AG04450 (cell line): ENCODE measurements at regions not wholly inside any gene's neighbourhood (a gene's known extent, or its start where the extent isn't known, plus 50 kb on each side); places are given as distances from the start of the nearest gene placed in this dataset.

Experiments
- CTCF ChIA-PET: fragments of 300-600, 350-600 bp; formaldehyde crosslinking; extraction: SDS; loops from one replicate; lab custom pipeline; 2022; ENCODE audit warnings: antibody characterized with exemption, inconsistent platforms; lab: Charles Lee
- POLR2A ChIA-PET: fragments of 350-600 bp; formaldehyde crosslinking; extraction: SDS; loops from one replicate; lab custom pipeline; 2021; ENCODE audit warnings: antibody characterized with exemption, inconsistent platforms; lab: Yijun Ruan, JAX
- DNase-seq: peaks from one replicate; pipeline ENCODE4 v3.0.0-alpha.2; 2011; ENCODE audit warnings: low read depth, low spot score
- H3K27ac ChIP-seq: one replicate; pipeline ENCODE4 v1.5.1; 2012; ENCODE audit warnings: low read depth, low read length, control low read depth
- H3K27me3 ChIP-seq: one replicate; pipeline ENCODE4 v1.6.0; 2012; ENCODE audit warnings: low read length; ENCODE audit not compliant: control insufficient read depth, insufficient read depth
- H3K4me3 ChIP-seq: 2 replicates; pipeline ENCODE4 v1.5.1; 2011; ENCODE audit warnings: mild to moderate bottlenecking, low read depth, low read length, control low read depth
- H3K9me3 ChIP-seq: 2 replicates; pipeline ENCODE4 v1.5.1; 2012; ENCODE audit warnings: low read length; ENCODE audit not compliant: control insufficient read depth, insufficient read depth
- TF ChIP-seq, protein P1 (sequence below): IDR thresholded peaks from 2 replicates; pipeline ENCODE4 v1.5.1; 2011; ENCODE audit warnings: low read depth, low read length, control low read depth, inconsistent platforms

- TF ChIP-seq, protein P1, sequence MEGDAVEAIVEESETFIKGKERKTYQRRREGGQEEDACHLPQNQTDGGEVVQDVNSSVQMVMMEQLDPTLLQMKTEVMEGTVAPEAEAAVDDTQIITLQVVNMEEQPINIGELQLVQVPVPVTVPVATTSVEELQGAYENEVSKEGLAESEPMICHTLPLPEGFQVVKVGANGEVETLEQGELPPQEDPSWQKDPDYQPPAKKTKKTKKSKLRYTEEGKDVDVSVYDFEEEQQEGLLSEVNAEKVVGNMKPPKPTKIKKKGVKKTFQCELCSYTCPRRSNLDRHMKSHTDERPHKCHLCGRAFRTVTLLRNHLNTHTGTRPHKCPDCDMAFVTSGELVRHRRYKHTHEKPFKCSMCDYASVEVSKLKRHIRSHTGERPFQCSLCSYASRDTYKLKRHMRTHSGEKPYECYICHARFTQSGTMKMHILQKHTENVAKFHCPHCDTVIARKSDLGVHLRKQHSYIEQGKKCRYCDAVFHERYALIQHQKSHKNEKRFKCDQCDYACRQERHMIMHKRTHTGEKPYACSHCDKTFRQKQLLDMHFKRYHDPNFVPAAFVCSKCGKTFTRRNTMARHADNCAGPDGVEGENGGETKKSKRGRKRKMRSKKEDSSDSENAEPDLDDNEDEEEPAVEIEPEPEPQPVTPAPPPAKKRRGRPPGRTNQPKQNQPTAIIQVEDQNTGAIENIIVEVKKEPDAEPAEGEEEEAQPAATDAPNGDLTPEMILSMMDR = no peak
- Histone ChIP-seq H3K9me3 (no peaks in the 10 kb centered on the region), H3K4me3 (no peak overlapping the region), H3K27ac (no peak overlapping the region), H3K27me3 (no peaks in the 10 kb centered on the region)
- ChIA-PET CTCF (no interaction called here), POLR2A (no interaction called here)
- no peak for DNase-seq
These were observed 141.1 kb upstream of the SGK1 start for GRCh38 chr6:134458857-134459657.

DNA sequence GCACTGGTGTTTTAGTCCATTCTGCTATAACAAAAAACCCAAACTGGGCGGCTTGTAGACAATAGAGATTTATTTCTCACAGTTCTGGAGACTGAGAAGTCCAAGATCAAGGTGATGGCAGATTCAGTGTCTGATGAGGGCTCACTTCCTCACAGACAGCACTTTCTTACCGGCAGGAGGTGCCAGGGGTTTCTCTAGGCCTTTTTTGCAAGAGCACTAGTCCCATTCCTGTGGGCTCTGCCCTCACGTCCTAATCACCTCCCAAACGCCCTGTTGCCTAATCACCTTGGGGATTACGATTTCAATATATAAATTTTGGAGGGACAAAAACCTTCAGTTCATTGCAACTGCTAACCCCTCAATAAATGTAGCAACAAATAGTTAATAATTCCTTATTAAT, 140.0 kb upstream of the SGK1 start:
- TF ChIP-seq, protein P1 = peak; percentile 22
- ChIA-PET CTCF (no interaction called here), POLR2A (no interaction called here)
- Histone ChIP-seq H3K27ac (no peak overlapping the region), H3K4me3 (no peak overlapping the region), H3K9me3 (no peaks in the 10 kb centered on the region), H3K27me3 (no peaks in the 10 kb centered on the region)
- DNase-seq = no peak

GRCh38 chr6:134456226-134456625, 138.3 kb upstream of the SGK1 start:
- H3K27ac ChIP-seq = no peak overlapping the region
- TF ChIP-seq, protein P1 = no peak
- no peak overlapping the region for H3K4me3 ChIP-seq
- POLR2A ChIA-PET = interaction anchor here (0.7 kb wide), 1 partner anchor 8 kb away, joined by 10 read pairs; no protein-coding TSS in a partner anchor
- H3K9me3 ChIP-seq = no peaks in the 10 kb centered on the region
- no peak for DNase-seq
- H3K27me3 ChIP-seq = no peaks in the 10 kb centered on the region
- CTCF ChIA-PET = interaction anchor here (0.7 kb wide), 1 partner anchor 311 kb away, joined by 9 read pairs; no protein-coding TSS in a partner anchor

- TF ChIP-seq, protein P1 = no peak
- DNase-seq = no peak
- no peak overlapping the region for H3K27ac ChIP-seq
- no peaks in the 10 kb centered on the region for H3K27me3 ChIP-seq
- no peaks in the 10 kb centered on the region for H3K9me3 ChIP-seq
- no peak overlapping the region for H3K4me3 ChIP-seq
- POLR2A ChIA-PET = no interaction called here
- CTCF ChIA-PET = no interaction called here
These were observed 137.4 kb upstream of the SGK1 start for GRCh38 chr6:134455319-134455718.

DNA sequence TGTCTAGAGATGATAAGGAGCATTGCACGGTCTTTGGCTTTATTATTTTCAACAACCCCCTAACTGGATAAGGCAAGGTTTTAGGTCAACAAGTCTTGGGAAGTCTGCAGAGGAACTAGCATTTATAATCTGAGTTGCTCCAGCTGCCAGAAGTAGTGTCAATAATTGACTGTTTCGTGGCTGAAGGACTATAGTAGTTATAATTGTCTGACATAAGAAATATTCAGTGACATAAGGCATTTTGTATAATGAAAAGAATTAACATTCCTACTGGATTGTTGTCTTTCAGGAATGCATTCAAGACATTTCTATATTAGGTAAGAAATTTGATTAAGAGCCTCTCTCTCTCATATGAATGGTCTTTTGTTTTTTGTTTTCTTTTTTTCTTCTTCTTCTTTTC, 136.9 kb upstream of the SGK1 start:
- ChIA-PET POLR2A (no interaction called here), CTCF (no interaction called here)

More for the DNA sequence above, 136.9 kb upstream of the SGK1 start:
- no peak for DNase-seq
- Histone ChIP-seq H3K4me3 (no peak overlapping the region), H3K27me3 (no peaks in the 10 kb centered on the region), H3K9me3 (no peaks in the 10 kb centered on the region), H3K27ac (no peak overlapping the region)
- TF ChIP-seq, protein P1 = no peak
